Endodermal cell (in vitro differentiated cells): ENCODE measurements at regions not wholly inside any gene's neighbourhood (a gene's known extent, or its start where the extent isn't known, plus 50 kb on each side); places are given as distances from the start of the nearest gene placed in this dataset.

Experiments used
- DNase-seq: peaks from one replicate; pipeline ENCODE4 v3.0.0-alpha.2; 2017
- H3K27ac ChIP-seq: 2 replicates; pipeline ENCODE4 v1.5.1; 2013; ENCODE audit warnings: mild to moderate bottlenecking, low read depth, low read length, moderate library complexity
- H3K27me3 ChIP-seq: 2 replicates; pipeline ENCODE4 v1.6.1; 2013; ENCODE audit warnings: mild to moderate bottlenecking, low read length, moderate library complexity; ENCODE audit not compliant: insufficient read depth, control insufficient read depth, poor library complexity, severe bottlenecking
- H3K36me3 ChIP-seq: 2 replicates; pipeline ENCODE4 v1.7.0; 2013; ENCODE audit warnings: mild to moderate bottlenecking, low read length, moderate library complexity; ENCODE audit not compliant: control insufficient read depth, insufficient read depth
- H3K4me1 ChIP-seq: one replicate; pipeline ENCODE4 v1.7.0; 2013; ENCODE audit warnings: low read length; ENCODE audit not compliant: control insufficient read depth, insufficient read depth
- H3K4me3 ChIP-seq: 2 replicates; pipeline ENCODE4 v1.5.1; 2013; ENCODE audit warnings: mild to moderate bottlenecking, low read length, moderate library complexity
- H3K9ac ChIP-seq: 2 replicates; pipeline ENCODE4 v1.6.1; 2013; ENCODE audit warnings: mild to moderate bottlenecking, low read length, moderate library complexity; ENCODE audit not compliant: poor library complexity, severe bottlenecking; ENCODE audit errors: extremely low read depth
- H3K9me3 ChIP-seq: 2 replicates; pipeline ENCODE4 v1.6.1; 2013; ENCODE audit warnings: mild to moderate bottlenecking, low read length, moderate library complexity; ENCODE audit not compliant: control insufficient read depth
- H3K27ac Mint-ChIP-seq: 2 replicates; pipeline ENCODE4 v1.8.0; 2020; ENCODE audit warnings: mixed read lengths
- H3K27me3 Mint-ChIP-seq: 2 replicates; pipeline ENCODE4 v1.8.0; 2021; ENCODE audit warnings: mild to moderate bottlenecking, mixed read lengths; ENCODE audit not compliant: insufficient read depth
- H3K36me3 Mint-ChIP-seq: 2 replicates; pipeline ENCODE4 v1.8.0; 2020; ENCODE audit warnings: low read depth, mixed read lengths
- H3K4me1 Mint-ChIP-seq: 2 replicates; pipeline ENCODE4 v1.8.0; 2020; ENCODE audit warnings: mixed read lengths
- H3K4me3 Mint-ChIP-seq: 2 replicates; pipeline ENCODE4 v1.8.0; 2020; ENCODE audit warnings: mild to moderate bottlenecking, moderate library complexity, mixed read lengths
- H3K9me3 Mint-ChIP-seq: 2 replicates; pipeline ENCODE4 v1.8.0; 2020; ENCODE audit warnings: mild to moderate bottlenecking, mixed read lengths
- CTCF ChIP-seq: fragments of 200-600 bp; sonication (generic); conservative IDR thresholded peaks from 2 replicates; pipeline ENCODE4 v1.5.0; 2021; ENCODE audit warnings: antibody characterized with exemption, mild to moderate bottlenecking
- WGBS, 2 experiments: methylation state at CpG; one replicate each; pipeline versions ENCODE4 v1.1.5 to v1.1.7; 2013; ENCODE audit warnings: missing lambda C conversion rate in 2 of 2, mixed read lengths in 1 of 2; ENCODE audit not compliant: insufficient coverage in 1 of 2, insufficient read length in 1 of 2; 5-methylcytosine and 5-hydroxymethylcytosine counted together

GRCh38 chr12:34394211-34395055, 372.1 kb downstream of the ALG10 start:
- no peak for TF ChIP-seq CTCF
- Mint-ChIP-seq H3K4me3 (no peak overlapping the region), H3K27ac (no peak overlapping the region), H3K4me1 (no peaks in the 10 kb centered on the region), H3K9me3 (peaks cover 100% of the 10 kb centered on the region), H3K36me3 (peaks cover 2% of the 10 kb centered on the region), H3K27me3 (peaks cover 3% of the 10 kb centered on the region)
- Histone ChIP-seq H3K27ac (no peak overlapping the region), H3K27me3 (no peaks in the 10 kb centered on the region), H3K9me3 (peaks cover 21% of the 10 kb centered on the region), H3K4me3 (no peak overlapping the region), H3K4me1 (no peaks in the 10 kb centered on the region), H3K36me3 (no peaks in the 10 kb centered on the region), H3K9ac (no peak overlapping the region)
- WGBS, 2 experiments, result 65 to 78% methylated on average over 16 to 29 of the region's 29 CpGs
- DNase-seq, result peak; percentile 15

DNA sequence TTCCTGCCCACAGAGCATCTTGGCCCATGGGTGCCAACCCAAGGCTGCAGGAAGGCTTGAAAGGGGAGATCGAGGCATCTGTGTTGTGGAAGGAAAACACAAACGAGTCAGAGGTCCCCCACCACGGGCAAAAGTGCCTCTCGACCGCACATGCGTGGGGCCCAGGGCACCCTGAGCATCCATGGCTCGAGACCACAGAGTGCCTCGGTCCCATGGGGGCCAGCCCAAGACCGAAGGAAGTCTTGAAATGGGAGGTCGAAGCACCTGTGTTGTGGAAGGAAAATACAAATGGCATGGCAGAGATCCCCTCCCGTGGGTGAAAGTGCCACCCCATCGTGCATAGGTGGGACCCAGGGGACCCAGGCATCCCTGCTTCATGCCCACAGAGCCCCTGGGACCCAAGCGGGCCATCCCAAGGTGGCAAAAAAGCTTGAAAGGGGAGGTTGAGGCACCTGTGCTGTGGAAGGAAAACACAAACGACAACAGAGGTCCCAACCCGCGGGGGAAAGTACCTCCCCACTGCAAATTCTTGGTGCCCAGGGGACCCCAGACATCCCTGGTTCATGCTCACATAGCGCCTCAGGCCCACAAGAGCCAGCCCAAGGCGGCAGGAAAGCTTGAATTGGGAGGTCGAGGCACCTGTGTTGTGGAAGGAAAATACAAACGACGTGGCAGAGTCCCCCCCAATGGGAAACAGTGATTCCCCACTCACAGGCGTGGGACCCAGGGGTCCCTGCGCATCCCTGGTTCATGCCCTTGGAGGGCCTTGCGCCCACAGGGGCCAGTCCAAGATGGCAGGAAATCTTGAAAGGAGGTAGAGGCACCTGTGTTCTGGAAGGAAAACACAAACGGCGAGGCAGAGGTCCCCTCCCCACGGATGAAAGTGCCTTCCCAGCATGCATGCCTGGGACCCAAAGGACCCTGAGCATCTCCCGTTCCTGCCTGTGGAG, 373.0 kb downstream of the ALG10 start:
- H3K27ac ChIP-seq, result no peak overlapping the region
- 65 to 70% methylated on average over 23 to 28 of the region's 28 CpGs for WGBS, 2 experiments
- H3K9me3 ChIP-seq, result peaks cover 21% of the 10 kb centered on the region
- H3K9me3 Mint-ChIP-seq, result peaks cover 100% of the 10 kb centered on the region
- no peak overlapping the region for H3K4me3 Mint-ChIP-seq
- H3K27ac Mint-ChIP-seq, result no peak overlapping the region
- no peak for TF ChIP-seq CTCF
- DNase-seq, result peak; percentile 10
- peaks cover under 1% of the 10 kb centered on the region for H3K27me3 Mint-ChIP-seq
- no peak overlapping the region for H3K9ac ChIP-seq
- H3K4me1 Mint-ChIP-seq, result no peaks in the 10 kb centered on the region
- no peaks in the 10 kb centered on the region for H3K4me1 ChIP-seq
- no peaks in the 10 kb centered on the region for H3K27me3 ChIP-seq
- H3K36me3 Mint-ChIP-seq, result peaks cover 2% of the 10 kb centered on the region
- no peaks in the 10 kb centered on the region for H3K36me3 ChIP-seq
- no peak overlapping the region for H3K4me3 ChIP-seq

GRCh38 chr12:34396006-34396860, 373.9 kb downstream of the ALG10 start:
- Mint-ChIP-seq H3K4me1 (no peaks in the 10 kb centered on the region), H3K9me3 (peaks cover 100% of the 10 kb centered on the region), H3K36me3 (peaks cover 2% of the 10 kb centered on the region), H3K4me3 (no peak overlapping the region), H3K27me3 (peaks cover 4% of the 10 kb centered on the region), H3K27ac (no peak overlapping the region)
- H3K27ac ChIP-seq, result no peak overlapping the region
- peaks cover 21% of the 10 kb centered on the region for H3K9me3 ChIP-seq
- no peak for TF ChIP-seq CTCF
- H3K27me3 ChIP-seq, result no peaks in the 10 kb centered on the region
- no peaks in the 10 kb centered on the region for H3K4me1 ChIP-seq
- 61 to 65% methylated on average over 23 to 27 of the region's 27 CpGs for WGBS, 2 experiments
- no peak overlapping the region for H3K9ac ChIP-seq
- H3K4me3 ChIP-seq, result no peak overlapping the region
- no peaks in the 10 kb centered on the region for H3K36me3 ChIP-seq
- peak; percentile 32 for DNase-seq
